Naive thymus-derived CD4-positive, alpha-beta T cell (primary cell): ENCODE measurements at regions not wholly inside any gene's neighbourhood (a gene's known extent, or its start where the extent isn't known, plus 50 kb on each side); places are given as distances from the start of the nearest gene placed in this dataset.

Experiments used
- ATAC-seq: fragments of 150-1000 bp; cut with Tn5 transposase; 2 replicates; pipeline ENCODE4 v1.10.0; 2021; ENCODE audit warnings: mild to moderate bottlenecking, moderate library complexity
- CTCF ChIA-PET: fragments of 350-600 bp; sonication (Branson Sonifier 250); formaldehyde crosslinking; loops from one replicate; lab custom pipeline; 2021; ENCODE audit warnings: antibody characterized with exemption; lab: Charles Lee
- POLR2A ChIA-PET: fragments of 350-600 bp; sonication (Branson Sonifier 250); formaldehyde crosslinking; loops from one replicate; lab custom pipeline; 2021; ENCODE audit warnings: antibody characterized with exemption, inconsistent platforms; lab: Charles Lee
- DNase-seq, 9 donors: peaks; one replicate each; pipeline versions ENCODE4 v3.0.0 to v3.0.0-alpha.2; 2020 to 2022; ENCODE audit warnings: mixed read lengths in 1 of 9
- H3K27ac ChIP-seq: one replicate; pipeline ENCODE4 v1.7.0; 2013; ENCODE audit warnings: mild to moderate bottlenecking, low read depth, low read length, moderate library complexity
- H3K27me3 ChIP-seq, 2 donors: one replicate each; pipeline ENCODE4 v1.7.0; 2013; ENCODE audit warnings: low read length in 2 of 2, mild to moderate bottlenecking in 2 of 2, moderate library complexity in 2 of 2; ENCODE audit not compliant: control insufficient read depth in 2 of 2, insufficient read depth in 2 of 2
- H3K36me3 ChIP-seq, 3 experiments: 1 replicate in 2 of 3; 2 replicates in 1 of 3; pipeline ENCODE4 v1.7.0; 2013; ENCODE audit warnings: low read length in 3 of 3, mild to moderate bottlenecking in 3 of 3, moderate library complexity in 1 of 3; ENCODE audit not compliant: insufficient read depth in 3 of 3, control insufficient read depth in 2 of 3
- H3K4me1 ChIP-seq, 2 donors: one replicate each; pipeline ENCODE4 v1.7.0; 2013; ENCODE audit warnings: low read length in 2 of 2, mild to moderate bottlenecking in 2 of 2, moderate library complexity in 1 of 2; ENCODE audit not compliant: control insufficient read depth in 2 of 2, insufficient read depth in 2 of 2
- H3K4me3 ChIP-seq: 2 replicates; pipeline ENCODE4 v1.7.0; 2013; ENCODE audit warnings: mild to moderate bottlenecking, low read length
- H3K9me3 ChIP-seq, 3 experiments: 1 replicate in 2 of 3; 2 replicates in 1 of 3; pipeline ENCODE4 v1.7.0; 2013; ENCODE audit warnings: low read length in 3 of 3; ENCODE audit not compliant: control insufficient read depth in 2 of 3
- H3K27ac Mint-ChIP-seq, 9 donors: one replicate each; pipeline ENCODE4 v1.8.0; 2020 to 2022; ENCODE audit warnings: mixed read lengths in 9 of 9, mild to moderate bottlenecking in 8 of 9, moderate library complexity in 5 of 9, inconsistent platforms in 2 of 9
- H3K27me3 Mint-ChIP-seq, 5 donors: one replicate each; pipeline ENCODE4 v1.8.0; 2021 to 2022; ENCODE audit warnings: mixed read lengths in 5 of 5, mild to moderate bottlenecking in 1 of 5
- H3K36me3 Mint-ChIP-seq, 5 donors: one replicate each; pipeline ENCODE4 v1.8.0; 2020 to 2022; ENCODE audit warnings: mixed read lengths in 5 of 5, mild to moderate bottlenecking in 3 of 5, inconsistent platforms in 1 of 5
- H3K4me1 Mint-ChIP-seq, 7 donors: one replicate each; pipeline ENCODE4 v1.8.0; 2020 to 2022; ENCODE audit warnings: mixed read lengths in 7 of 7, mild to moderate bottlenecking in 3 of 7, inconsistent platforms in 1 of 7
- H3K4me3 Mint-ChIP-seq, 10 donors: one replicate each; pipeline ENCODE4 v1.8.0; 2020 to 2022; ENCODE audit warnings: mild to moderate bottlenecking in 10 of 10, mixed read lengths in 10 of 10, moderate library complexity in 6 of 10, inconsistent platforms in 2 of 10
- H3K9me3 Mint-ChIP-seq, 11 donors: one replicate each; pipeline ENCODE4 v1.8.0; 2020 to 2022; ENCODE audit warnings: mixed read lengths in 11 of 11, mild to moderate bottlenecking in 4 of 11, inconsistent platforms in 1 of 11, moderate library complexity in 1 of 11
- intact Hi-C, 2 donors: fragments of 100-400 bp; cut with micrococcal nuclease; formaldehyde crosslinking; loops; one replicate each; pipeline ENCODE4 v1.15.1; 2023

DNA sequence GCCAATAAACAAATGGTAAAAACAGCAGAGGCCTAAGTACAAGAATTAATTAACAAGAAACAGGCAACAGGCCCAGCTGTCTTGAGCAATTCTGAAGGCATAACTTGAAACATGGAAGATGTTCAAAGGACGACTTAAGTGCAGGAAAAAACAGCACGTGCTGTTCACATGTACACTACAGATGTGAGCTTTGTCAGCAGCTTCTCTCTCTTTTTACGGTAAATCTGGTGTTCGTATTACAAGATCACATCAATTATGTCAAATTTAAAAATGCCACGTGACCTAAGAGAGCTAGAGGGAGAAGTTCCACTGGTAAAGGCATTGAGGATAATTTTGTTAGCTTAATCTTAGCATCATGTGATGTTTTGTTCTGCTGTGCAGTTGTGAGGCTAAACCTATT, 281.1 kb downstream of the PSAT1 start:
- Mint-ChIP-seq H3K27ac (no peak overlapping the region), H3K4me1 (peaks cover 0 to under 1% (median 0%) of the 10 kb centered on the region in 7 donors), H3K4me3 (no peak overlapping the region), H3K9me3 (peaks cover 0 to 5% (median under 1%) of the 10 kb centered on the region in 11 donors), H3K36me3 (peaks cover 0 to under 1% (median 0%) of the 10 kb centered on the region in 5 donors), H3K27me3 (peaks cover under 1 to 16% (median 12%) of the 10 kb centered on the region in 5 donors)
- Histone ChIP-seq H3K27me3 (no peaks in the 10 kb centered on the region), H3K36me3 (no peaks in the 10 kb centered on the region), H3K4me3 (no peak overlapping the region), H3K4me1 (no peaks in the 10 kb centered on the region), H3K9me3 (no peaks in the 10 kb centered on the region), H3K27ac (no peak overlapping the region)
- POLR2A ChIA-PET = no interaction called here
- DNase-seq = no peak
- CTCF ChIA-PET = no interaction called here
- intact Hi-C loops = no loop called here
- no peak for ATAC-seq

DNA sequence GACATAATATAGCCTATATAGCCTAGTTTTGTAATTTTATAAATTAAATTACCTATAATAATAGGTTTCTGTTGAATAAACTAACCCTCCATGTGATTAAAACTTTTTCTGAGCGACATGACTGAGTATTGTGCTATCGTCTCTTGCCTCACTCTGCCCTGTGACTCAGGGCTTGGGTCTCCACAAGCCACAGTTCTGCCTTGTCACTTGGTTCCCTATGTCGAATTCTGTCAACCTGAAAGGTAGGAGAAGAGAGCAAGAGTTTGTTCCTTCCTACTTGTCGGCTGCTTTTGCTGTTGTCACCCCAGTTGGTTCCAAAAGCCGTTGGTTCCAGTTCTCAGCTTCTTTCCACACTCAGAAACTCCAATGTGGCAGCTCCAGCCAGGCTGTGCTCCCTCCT, 285.9 kb downstream of the PSAT1 start:
- intact Hi-C loops = no loop called here
- Histone ChIP-seq H3K27ac (no peak overlapping the region), H3K36me3 (no peaks in the 10 kb centered on the region), H3K27me3 (no peaks in the 10 kb centered on the region), H3K9me3 (no peaks in the 10 kb centered on the region), H3K4me3 (no peak overlapping the region), H3K4me1 (no peaks in the 10 kb centered on the region)
- peaks cover 0 to 2% (median 0%) of the 10 kb centered on the region in 7 donors for H3K4me1 Mint-ChIP-seq
- no peak overlapping the region for H3K4me3 Mint-ChIP-seq
- ATAC-seq (no peak), DNase-seq (no peak)
- peaks cover 0 to 28% (median 4%) of the 10 kb centered on the region in 11 donors for H3K9me3 Mint-ChIP-seq
- H3K36me3 Mint-ChIP-seq = peaks cover 0 to 4% (median 0%) of the 10 kb centered on the region in 5 donors
- H3K27me3 Mint-ChIP-seq = peaks cover 4 to 19% (median 8%) of the 10 kb centered on the region in 5 donors
- ChIA-PET POLR2A (no interaction called here), CTCF (no interaction called here)
- no peak overlapping the region for H3K27ac Mint-ChIP-seq

DNA sequence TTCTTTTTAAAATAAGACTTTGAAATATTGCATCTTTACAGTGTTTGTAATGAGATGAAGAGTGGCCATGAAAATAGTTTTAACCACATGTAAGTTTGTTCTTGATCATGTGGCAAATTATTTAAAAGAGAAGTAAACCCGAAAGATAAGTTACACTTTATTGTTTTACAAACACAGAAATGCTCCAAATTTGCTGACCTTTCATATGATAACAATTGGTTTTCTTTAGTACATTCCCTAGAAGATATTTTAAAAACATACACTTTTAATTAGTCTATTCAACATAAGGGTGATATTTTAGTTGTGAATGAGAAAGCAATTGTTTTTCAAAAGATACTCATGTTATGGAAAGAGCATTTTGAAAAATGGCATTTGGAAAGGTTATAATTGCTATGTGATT, 287.7 kb downstream of the PSAT1 start:
- Histone ChIP-seq H3K27me3 (no peaks in the 10 kb centered on the region), H3K4me1 (no peaks in the 10 kb centered on the region), H3K9me3 (no peaks in the 10 kb centered on the region), H3K4me3 (no peak overlapping the region), H3K27ac (no peak overlapping the region), H3K36me3 (no peaks in the 10 kb centered on the region)
- ChIA-PET POLR2A (no interaction called here), CTCF (no interaction called here)
- intact Hi-C loops = no loop called here
- Mint-ChIP-seq H3K27ac (no peak overlapping the region), H3K4me3 (no peak overlapping the region), H3K27me3 (peaks cover 4 to 19% (median 8%) of the 10 kb centered on the region in 5 donors), H3K4me1 (peaks cover 0 to 2% (median 0%) of the 10 kb centered on the region in 7 donors), H3K36me3 (peaks cover 0 to 4% (median 0%) of the 10 kb centered on the region in 5 donors), H3K9me3 (peaks cover 0 to 24% (median 4%) of the 10 kb centered on the region in 11 donors)
- DNase-seq = no peak
- no peak for ATAC-seq

DNA sequence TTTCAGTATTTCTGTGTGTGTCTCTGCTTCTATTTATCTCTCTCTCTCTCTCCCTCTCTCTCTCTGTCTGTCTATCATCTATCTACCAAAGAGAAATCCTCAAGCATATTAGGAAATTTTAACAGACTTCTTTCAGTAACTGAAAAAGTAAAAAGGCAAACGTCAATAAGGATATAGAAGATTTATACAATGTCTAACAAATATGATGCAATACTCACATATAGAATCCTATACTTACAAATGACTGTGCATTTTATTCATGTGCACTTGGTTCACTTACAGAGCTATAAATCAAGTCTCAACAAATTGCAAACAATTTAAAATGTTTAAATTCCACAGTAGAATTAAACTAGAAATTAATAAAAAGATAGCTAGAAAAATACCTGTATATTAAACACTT, 289.0 kb downstream of the PSAT1 start:
- no peaks in the 10 kb centered on the region for H3K27me3 ChIP-seq
- no peaks in the 10 kb centered on the region for H3K36me3 ChIP-seq
- peaks cover 4 to 13% (median 5%) of the 10 kb centered on the region in 5 donors for H3K27me3 Mint-ChIP-seq
- H3K27ac ChIP-seq = no peak overlapping the region
- H3K4me3 ChIP-seq = no peak overlapping the region
- no peaks in the 10 kb centered on the region for H3K9me3 ChIP-seq
- H3K4me1 ChIP-seq = no peaks in the 10 kb centered on the region
- peaks cover 0 to 4% (median 0%) of the 10 kb centered on the region in 5 donors for H3K36me3 Mint-ChIP-seq
- no peak for ATAC-seq
- intact Hi-C loops = no loop called here
- H3K4me3 Mint-ChIP-seq = no peak overlapping the region
- DNase-seq = no peak
- H3K9me3 Mint-ChIP-seq = peaks cover 0 to 24% (median 4%) of the 10 kb centered on the region in 11 donors
- ChIA-PET POLR2A (no interaction called here), CTCF (no interaction called here)
- no peak overlapping the region for H3K27ac Mint-ChIP-seq
- H3K4me1 Mint-ChIP-seq = peaks cover 0 to 2% (median 0%) of the 10 kb centered on the region in 7 donors

DNA sequence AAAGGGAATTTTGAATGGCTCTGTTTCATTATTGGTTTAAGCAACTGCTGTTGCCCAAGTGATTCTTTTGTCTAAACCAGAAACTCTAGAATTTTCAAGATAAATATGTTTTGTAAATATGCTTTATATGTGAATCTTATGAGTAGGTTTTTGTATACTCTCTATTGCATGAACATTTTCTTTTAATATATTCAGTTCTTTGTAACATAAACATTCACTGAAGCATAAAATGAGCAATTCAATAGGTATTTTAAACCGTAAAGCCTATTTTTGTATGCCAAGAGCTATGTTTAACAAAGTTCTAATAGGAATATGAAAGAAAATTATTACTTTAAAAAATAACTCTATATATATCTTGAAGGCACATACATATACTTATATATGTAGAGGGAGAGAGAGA, 293.1 kb downstream of the PSAT1 start:
- no peaks in the 10 kb centered on the region for H3K9me3 ChIP-seq
- CTCF ChIA-PET = no interaction called here
- H3K4me1 ChIP-seq = no peaks in the 10 kb centered on the region
- no peak overlapping the region for H3K4me3 Mint-ChIP-seq
- H3K27ac Mint-ChIP-seq = no peak overlapping the region
- no peak overlapping the region for H3K4me3 ChIP-seq
- intact Hi-C loops = no loop called here
- no peak for DNase-seq
- H3K27ac ChIP-seq = no peak overlapping the region
- POLR2A ChIA-PET = no interaction called here
- H3K4me1 Mint-ChIP-seq = no peaks in the 10 kb centered on the region
- H3K36me3 ChIP-seq = no peaks in the 10 kb centered on the region
- H3K27me3 Mint-ChIP-seq = no peaks in the 10 kb centered on the region
- H3K27me3 ChIP-seq = no peaks in the 10 kb centered on the region
- H3K9me3 Mint-ChIP-seq = peaks cover 0 to 18% (median 4%) of the 10 kb centered on the region in 11 donors
- no peaks in the 10 kb centered on the region for H3K36me3 Mint-ChIP-seq
- no peak for ATAC-seq

DNA sequence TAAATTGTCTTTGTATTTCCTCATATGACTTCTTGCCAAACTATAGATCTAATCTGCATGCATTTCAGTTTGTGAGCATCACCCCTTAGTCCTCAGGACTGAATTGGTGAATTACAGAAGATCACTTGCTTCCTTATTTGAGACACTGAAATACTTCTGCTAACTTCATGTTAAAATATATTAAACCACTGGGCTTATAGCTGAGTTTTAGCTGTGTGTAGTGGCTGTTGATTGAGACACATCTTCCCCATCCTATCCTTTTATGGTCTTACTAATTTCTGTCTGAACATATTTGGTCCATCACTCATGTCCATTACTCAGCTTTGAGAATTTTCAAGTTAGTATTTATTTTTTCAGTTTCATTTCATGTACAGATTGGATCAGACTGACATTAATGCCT, 295.9 kb downstream of the PSAT1 start:
- Histone ChIP-seq H3K27ac (no peak overlapping the region), H3K9me3 (no peaks in the 10 kb centered on the region), H3K36me3 (no peaks in the 10 kb centered on the region), H3K4me3 (no peak overlapping the region), H3K4me1 (no peaks in the 10 kb centered on the region), H3K27me3 (no peaks in the 10 kb centered on the region)
- no peaks in the 10 kb centered on the region for H3K36me3 Mint-ChIP-seq
- no peak for DNase-seq
- H3K4me1 Mint-ChIP-seq = no peaks in the 10 kb centered on the region
- H3K27ac Mint-ChIP-seq = no peak overlapping the region
- H3K4me3 Mint-ChIP-seq = no peak overlapping the region
- peaks cover 0 to 4% (median 0%) of the 10 kb centered on the region in 11 donors for H3K9me3 Mint-ChIP-seq
- CTCF ChIA-PET = no interaction called here
- intact Hi-C loops = no loop called here
- no peak for ATAC-seq
- peaks cover 0 to 9% (median 5%) of the 10 kb centered on the region in 5 donors for H3K27me3 Mint-ChIP-seq
- POLR2A ChIA-PET = no interaction called here

DNA sequence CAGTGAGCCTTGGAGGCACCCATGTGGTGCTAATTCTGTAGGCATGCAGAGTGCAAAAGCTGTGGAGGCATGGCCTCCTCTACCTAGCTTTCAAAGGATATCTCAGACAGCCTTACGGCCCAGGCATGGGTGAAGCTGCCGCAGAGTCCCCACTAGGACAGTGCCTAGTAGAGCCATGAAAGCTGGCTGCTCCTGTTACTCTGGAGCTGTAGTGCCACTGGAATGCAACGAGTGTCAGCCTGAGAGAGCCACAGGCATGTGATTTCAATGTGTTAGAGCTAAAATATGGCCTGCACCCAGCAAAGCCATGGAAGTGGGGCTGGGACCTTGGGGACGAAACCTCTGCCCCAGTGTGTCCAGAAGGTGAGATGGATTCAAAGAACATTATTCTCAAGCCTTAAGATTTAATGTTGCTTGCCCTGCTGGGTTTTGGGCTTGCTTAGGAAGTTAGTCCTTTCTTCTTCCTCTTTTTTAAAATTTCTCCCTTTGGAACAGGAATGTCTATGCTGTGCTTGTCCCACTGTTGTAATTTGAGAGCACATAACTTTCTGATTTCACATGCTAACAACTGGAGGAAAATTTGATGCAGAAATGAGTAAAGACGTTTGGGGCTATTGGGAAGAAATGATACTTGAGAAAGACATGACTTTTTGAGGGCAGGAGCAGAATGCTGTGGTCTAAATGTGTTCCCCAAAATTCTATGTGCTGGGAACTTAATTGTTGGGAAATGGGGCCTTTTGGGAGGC, 298.4 kb downstream of the PSAT1 start:
- ATAC-seq (no peak), DNase-seq (no peak)
- H3K4me3 ChIP-seq = no peak overlapping the region
- no peaks in the 10 kb centered on the region for H3K9me3 Mint-ChIP-seq
- H3K27me3 Mint-ChIP-seq = peaks cover 0 to 16% (median 6%) of the 10 kb centered on the region in 5 donors
- H3K9me3 ChIP-seq = no peaks in the 10 kb centered on the region
- H3K27ac Mint-ChIP-seq = no peak overlapping the region
- H3K36me3 ChIP-seq = no peaks in the 10 kb centered on the region
- POLR2A ChIA-PET = no interaction called here
- H3K4me3 Mint-ChIP-seq = no peak overlapping the region
- H3K4me1 Mint-ChIP-seq = no peaks in the 10 kb centered on the region
- intact Hi-C loops = no loop called here
- H3K27me3 ChIP-seq = no peaks in the 10 kb centered on the region
- H3K36me3 Mint-ChIP-seq = no peaks in the 10 kb centered on the region
- no peak overlapping the region for H3K27ac ChIP-seq
- no peaks in the 10 kb centered on the region for H3K4me1 ChIP-seq
- CTCF ChIA-PET = no interaction called here
